ENCODE measurements at regions not wholly inside any gene's neighbourhood (a gene's known extent, or its start where the extent isn't known, plus 50 kb on each side); places are given as distances from the start of the nearest gene placed in this dataset.

DNA sequence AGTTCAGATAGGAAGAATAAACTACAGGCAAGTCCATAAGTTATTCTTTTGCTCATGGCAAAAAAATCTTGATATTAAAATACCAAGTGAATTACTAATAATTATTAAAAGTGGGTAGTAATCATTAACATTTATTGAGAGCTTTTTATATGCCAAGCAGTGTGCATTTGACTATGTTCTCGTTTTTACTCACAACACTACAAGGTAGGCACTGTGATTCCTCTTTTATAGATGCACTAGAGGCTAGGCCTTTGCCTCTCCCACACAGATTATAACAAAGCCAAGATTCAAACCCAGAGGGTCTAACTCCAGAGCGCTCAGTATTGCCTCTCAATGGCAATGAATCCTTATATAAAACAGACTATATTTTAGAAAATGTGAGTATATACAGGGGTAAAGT is 254.2 kb downstream of the NAF1 start (continued):
- TF ChIP-seq, protein P1, sequence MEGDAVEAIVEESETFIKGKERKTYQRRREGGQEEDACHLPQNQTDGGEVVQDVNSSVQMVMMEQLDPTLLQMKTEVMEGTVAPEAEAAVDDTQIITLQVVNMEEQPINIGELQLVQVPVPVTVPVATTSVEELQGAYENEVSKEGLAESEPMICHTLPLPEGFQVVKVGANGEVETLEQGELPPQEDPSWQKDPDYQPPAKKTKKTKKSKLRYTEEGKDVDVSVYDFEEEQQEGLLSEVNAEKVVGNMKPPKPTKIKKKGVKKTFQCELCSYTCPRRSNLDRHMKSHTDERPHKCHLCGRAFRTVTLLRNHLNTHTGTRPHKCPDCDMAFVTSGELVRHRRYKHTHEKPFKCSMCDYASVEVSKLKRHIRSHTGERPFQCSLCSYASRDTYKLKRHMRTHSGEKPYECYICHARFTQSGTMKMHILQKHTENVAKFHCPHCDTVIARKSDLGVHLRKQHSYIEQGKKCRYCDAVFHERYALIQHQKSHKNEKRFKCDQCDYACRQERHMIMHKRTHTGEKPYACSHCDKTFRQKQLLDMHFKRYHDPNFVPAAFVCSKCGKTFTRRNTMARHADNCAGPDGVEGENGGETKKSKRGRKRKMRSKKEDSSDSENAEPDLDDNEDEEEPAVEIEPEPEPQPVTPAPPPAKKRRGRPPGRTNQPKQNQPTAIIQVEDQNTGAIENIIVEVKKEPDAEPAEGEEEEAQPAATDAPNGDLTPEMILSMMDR (IDR thresholded peaks at IDR 0.05; ENCODE audit: control extremely low read depth in 1 of 3, insufficient read depth in 1 of 3, low read depth in 1 of 3, low read length in 3 of 3), result no peak
- TF ChIP-seq CBX8 (IDR thresholded peaks at IDR 0.05; ENCODE audit: borderline replicate concordance, low read depth, low read length) (no peak), CHD1 (IDR thresholded peaks at IDR 0.05; ENCODE audit: low read depth, low read length) (no peak), CREB1 (IDR thresholded peaks at IDR 0.05) (no peak), EP300 (IDR thresholded peaks at IDR 0.05; ENCODE audit: borderline replicate concordance in 1 of 2, low read depth in 2 of 2, low read length in 2 of 2) (no peak), POU5F1 (IDR thresholded peaks at IDR 0.05; ENCODE audit: low read depth, low read length) (no peak)

Measured in H1 (cell line).